ENCODE measurements at regions not wholly inside any gene's neighbourhood (a gene's known extent, or its start where the extent isn't known, plus 50 kb on each side); places are given as distances from the start of the nearest gene placed in this dataset.

- no peak for TF ChIP-seq BRCA1 (IDR thresholded peaks at IDR 0.05; ENCODE audit: low read depth, low read length)
- TF ChIP-seq EZH2 (IDR thresholded peaks at IDR 0.05; ENCODE audit: low read depth, low read length, severe bottlenecking), result no peak
- TF ChIP-seq BACH1 (IDR thresholded peaks at IDR 0.05; ENCODE audit: low read length), result no peak
- TF ChIP-seq TBP (IDR thresholded peaks at IDR 0.05; ENCODE audit: low read depth, low read length), result no peak
- no peak for TF ChIP-seq NRF1 (IDR thresholded peaks at IDR 0.05; ENCODE audit: low read depth, low read length)
- no peak for TF ChIP-seq HDAC6 (IDR thresholded peaks at IDR 0.05; ENCODE audit: low read depth, low read length)
These were observed 311.1 kb upstream of the IRX1 start for GRCh38 chr5:3284506-3284905.
